AG04450 (cell line): ENCODE measurements at regions not wholly inside any gene's neighbourhood (a gene's known extent, or its start where the extent isn't known, plus 50 kb on each side); places are given as distances from the start of the nearest gene placed in this dataset.
"Not testable (repeated sequence)": the region's sequence is repeated elsewhere in the genome, so short reads cannot be mapped to it uniquely, and the experiment has no call there.

Experiments used
- CTCF ChIA-PET: fragments of 300-600, 350-600 bp; formaldehyde crosslinking; extraction: SDS; loops from one replicate; lab custom pipeline; 2022; ENCODE audit warnings: antibody characterized with exemption, inconsistent platforms; lab: Charles Lee
- POLR2A ChIA-PET: fragments of 350-600 bp; formaldehyde crosslinking; extraction: SDS; loops from one replicate; lab custom pipeline; 2021; ENCODE audit warnings: antibody characterized with exemption, inconsistent platforms; lab: Yijun Ruan, JAX
- DNase-seq: peaks from one replicate; pipeline ENCODE4 v3.0.0-alpha.2; 2011; ENCODE audit warnings: low read depth, low spot score
- H3K27ac ChIP-seq: one replicate; pipeline ENCODE4 v1.5.1; 2012; ENCODE audit warnings: low read depth, low read length, control low read depth
- H3K27me3 ChIP-seq: one replicate; pipeline ENCODE4 v1.6.0; 2012; ENCODE audit warnings: low read length; ENCODE audit not compliant: control insufficient read depth, insufficient read depth
- H3K4me3 ChIP-seq: 2 replicates; pipeline ENCODE4 v1.5.1; 2011; ENCODE audit warnings: mild to moderate bottlenecking, low read depth, low read length, control low read depth
- H3K9me3 ChIP-seq: 2 replicates; pipeline ENCODE4 v1.5.1; 2012; ENCODE audit warnings: low read length; ENCODE audit not compliant: control insufficient read depth, insufficient read depth
- TF ChIP-seq, protein P1 (sequence below): IDR thresholded peaks from 2 replicates; pipeline ENCODE4 v1.5.1; 2011; ENCODE audit warnings: low read depth, low read length, control low read depth, inconsistent platforms

- POLR2A ChIA-PET: no interaction called here
Measured at GRCh38 chr7:410395-410910, 109.2 kb downstream of the PDGFA start.

GRCh38 chr7:411116-411515 lies 108.5 kb downstream of the PDGFA start:
- H3K27ac ChIP-seq, POLR2A ChIA-PET, H3K4me3 ChIP-seq, DNase-seq, CTCF ChIA-PET, H3K27me3 ChIP-seq: not testable (repeated sequence)
- H3K9me3 ChIP-seq: peaks cover 35% of the 10 kb centered on the region

More at GRCh38 chr7:410395-410910, 109.2 kb downstream of the PDGFA start:
- H3K4me3 ChIP-seq: no peak overlapping the region
- peaks cover 13% of the 10 kb centered on the region for H3K27me3 ChIP-seq
- TF ChIP-seq, protein P1, sequence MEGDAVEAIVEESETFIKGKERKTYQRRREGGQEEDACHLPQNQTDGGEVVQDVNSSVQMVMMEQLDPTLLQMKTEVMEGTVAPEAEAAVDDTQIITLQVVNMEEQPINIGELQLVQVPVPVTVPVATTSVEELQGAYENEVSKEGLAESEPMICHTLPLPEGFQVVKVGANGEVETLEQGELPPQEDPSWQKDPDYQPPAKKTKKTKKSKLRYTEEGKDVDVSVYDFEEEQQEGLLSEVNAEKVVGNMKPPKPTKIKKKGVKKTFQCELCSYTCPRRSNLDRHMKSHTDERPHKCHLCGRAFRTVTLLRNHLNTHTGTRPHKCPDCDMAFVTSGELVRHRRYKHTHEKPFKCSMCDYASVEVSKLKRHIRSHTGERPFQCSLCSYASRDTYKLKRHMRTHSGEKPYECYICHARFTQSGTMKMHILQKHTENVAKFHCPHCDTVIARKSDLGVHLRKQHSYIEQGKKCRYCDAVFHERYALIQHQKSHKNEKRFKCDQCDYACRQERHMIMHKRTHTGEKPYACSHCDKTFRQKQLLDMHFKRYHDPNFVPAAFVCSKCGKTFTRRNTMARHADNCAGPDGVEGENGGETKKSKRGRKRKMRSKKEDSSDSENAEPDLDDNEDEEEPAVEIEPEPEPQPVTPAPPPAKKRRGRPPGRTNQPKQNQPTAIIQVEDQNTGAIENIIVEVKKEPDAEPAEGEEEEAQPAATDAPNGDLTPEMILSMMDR: no peak
- peaks cover 34% of the 10 kb centered on the region for H3K9me3 ChIP-seq
- no peak for DNase-seq
- CTCF ChIA-PET: no interaction called here
- no peak overlapping the region for H3K27ac ChIP-seq

DNA sequence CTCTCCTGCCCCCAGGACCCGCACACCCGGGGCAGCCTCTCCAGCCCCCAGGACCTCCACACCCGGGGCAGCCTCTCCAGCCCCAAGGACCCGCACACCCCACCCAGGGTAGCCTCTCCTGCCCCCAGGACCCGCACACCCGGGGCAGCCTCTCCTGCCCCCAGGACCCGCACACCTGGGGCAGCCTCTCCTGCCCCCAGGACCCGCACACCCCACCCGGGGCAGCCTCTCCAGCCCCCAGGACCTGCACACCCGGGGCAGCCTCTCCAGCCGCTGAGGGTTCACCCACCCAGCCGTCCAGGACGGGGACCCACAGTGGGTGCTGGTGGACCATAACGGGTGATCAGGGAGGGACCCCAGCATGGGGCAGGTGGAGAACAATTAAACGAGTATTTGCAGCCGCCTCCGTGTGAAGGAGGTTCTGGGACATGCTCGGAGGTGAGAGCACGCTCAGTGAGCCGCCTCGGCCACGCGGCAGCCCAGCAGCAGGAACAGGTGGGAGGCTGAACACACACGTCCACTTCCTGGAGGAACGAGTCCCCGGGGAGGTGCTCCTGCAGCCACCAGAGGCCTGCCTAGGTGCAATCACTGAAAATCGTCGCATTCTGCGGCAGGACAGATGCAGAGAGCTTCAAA lies 107.9 kb downstream of the PDGFA start:
- Histone ChIP-seq H3K9me3 (peaks cover 42% of the 10 kb centered on the region), H3K27ac (no peak overlapping the region), H3K27me3 (peaks cover under 1% of the 10 kb centered on the region), H3K4me3 (no peak overlapping the region)
- DNase-seq: no peak
- POLR2A ChIA-PET: no interaction called here
- CTCF ChIA-PET: no interaction called here
- TF ChIP-seq, protein P1: no peak

GRCh38 chr7:412313-412710 lies 107.3 kb downstream of the PDGFA start:
- no peak for DNase-seq
- ChIA-PET POLR2A (no interaction called here), CTCF (no interaction called here)

DNA sequence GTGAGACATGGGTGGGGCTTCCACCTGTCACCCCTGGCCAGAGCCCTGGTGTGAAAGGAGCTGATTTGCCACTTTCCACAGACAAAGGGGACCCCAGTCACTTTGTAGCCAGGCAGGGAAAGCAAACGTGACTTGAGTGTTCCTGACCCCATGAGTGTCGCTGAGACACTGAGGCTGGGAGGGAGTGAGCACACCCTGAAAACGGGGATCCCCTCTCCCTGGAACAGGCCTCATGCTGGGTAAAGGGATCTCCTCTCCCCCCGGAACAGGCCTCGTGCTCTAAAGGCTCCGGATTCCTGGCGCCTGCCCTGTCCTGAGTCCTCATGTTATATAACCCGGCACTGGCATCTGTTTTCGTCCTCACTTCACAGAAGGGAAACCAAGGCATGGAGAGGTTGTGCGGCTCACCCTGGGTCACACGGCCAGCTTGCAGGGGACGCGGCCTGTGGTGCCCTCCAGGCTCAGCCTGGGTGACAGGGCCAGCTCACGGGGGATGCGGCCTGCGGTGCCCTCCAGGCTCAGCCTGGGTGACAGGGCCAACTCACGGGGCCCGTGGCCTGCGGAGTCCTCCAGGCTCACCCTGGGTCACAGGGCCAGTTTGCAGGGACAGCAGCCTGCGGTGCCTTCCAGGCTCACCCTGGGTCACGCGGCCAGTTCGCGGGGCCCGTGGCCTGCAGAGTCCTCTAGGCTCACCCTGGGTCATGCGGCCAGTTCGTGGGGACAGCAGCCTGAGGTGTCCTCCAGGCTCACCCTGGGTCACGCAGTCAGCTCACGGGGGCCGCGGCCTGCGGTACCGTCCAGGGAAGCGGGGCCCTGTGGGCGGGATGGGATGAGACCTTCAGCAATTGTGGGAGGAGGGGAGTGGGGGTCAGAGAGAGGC lies 104.7 kb downstream of the PDGFA start:
- Histone ChIP-seq H3K27ac (no peak overlapping the region), H3K4me3 (no peak overlapping the region), H3K9me3 (peaks cover 54% of the 10 kb centered on the region), H3K27me3 (no peaks in the 10 kb centered on the region)
- ChIA-PET CTCF (no interaction called here), POLR2A (no interaction called here)
- no peak for DNase-seq
- TF ChIP-seq, protein P1: no peak

More at GRCh38 chr7:412313-412710, 107.3 kb downstream of the PDGFA start:
- Histone ChIP-seq H3K4me3 (no peak overlapping the region), H3K27me3 (no peaks in the 10 kb centered on the region), H3K27ac (no peak overlapping the region), H3K9me3 (peaks cover 47% of the 10 kb centered on the region)
- TF ChIP-seq, protein P1: no peak
